ENCODE measurements at regions not wholly inside any gene's neighbourhood (a gene's known extent, or its start where the extent isn't known, plus 50 kb on each side); places are given as distances from the start of the nearest gene placed in this dataset.
A peak's percentile ranks its signal among the peaks of the same experiment; 100 is the strongest.
"Not testable (repeated sequence)": the region's sequence is repeated elsewhere in the genome, so short reads cannot be mapped to it uniquely, and the experiment has no call there.

- no peak for TF ChIP-seq CTCF (conservative IDR thresholded peaks at IDR 0.05)
- no peak overlapping the region for H3K27ac ChIP-seq
These were observed 68.7 kb downstream of the CYCS start for GRCh38 chr7:25056368-25056767.

- no peak for TF ChIP-seq CTCF (conservative IDR thresholded peaks at IDR 0.05)
- no peak overlapping the region for H3K27ac ChIP-seq
These were observed 69.4 kb downstream of the CYCS start for GRCh38 chr7:25055520-25056220.

GRCh38 chr7:25054819-25055519 lies 70.1 kb downstream of the CYCS start:
- H3K27ac ChIP-seq = no peak overlapping the region
- no peak for TF ChIP-seq CTCF (conservative IDR thresholded peaks at IDR 0.05)

GRCh38 chr7:25050223-25050622 lies 70.2 kb upstream of the OSBPL3 start:
- no peak overlapping the region for H3K27ac ChIP-seq
- no peak for TF ChIP-seq CTCF (conservative IDR thresholded peaks at IDR 0.05)

- no peak for TF ChIP-seq CTCF (conservative IDR thresholded peaks at IDR 0.05)
- H3K27ac ChIP-seq = no peak overlapping the region
These were observed 68.5 kb upstream of the OSBPL3 start for GRCh38 chr7:25048444-25048834.

- TF ChIP-seq CTCF (conservative IDR thresholded peaks at IDR 0.05) = 0 out of 2 replicates have a peak, but pooled peaks have one; percentile 7
- not testable (repeated sequence) for H3K27ac ChIP-seq
These were observed 67.8 kb upstream of the OSBPL3 start for GRCh38 chr7:25047571-25048443.

- H3K27ac ChIP-seq = no peak overlapping the region
These were observed 57.3 kb upstream of the OSBPL3 start for GRCh38 chr7:25037325-25037724.

More at GRCh38 chr7:25037325-25037724, 57.3 kb upstream of the OSBPL3 start:
- TF ChIP-seq CTCF (conservative IDR thresholded peaks at IDR 0.05) = no peak

Data from VCaP (cell line).